ENCODE measurements at regions not wholly inside any gene's neighbourhood (a gene's known extent, or its start where the extent isn't known, plus 50 kb on each side); places are given as distances from the start of the nearest gene placed in this dataset.
A peak's percentile ranks its signal among the peaks of the same experiment; 100 is the strongest.

GRCh38 chr6:81105998-81106397 is 646.5 kb downstream of the TENT5A start:
- FAIRE-seq (no peak), DNase-seq (ENCODE audit: low read depth in 1 of 2, low spot score in 2 of 2) (no peak)
- Histone ChIP-seq H3K14ac (ENCODE audit: insufficient read length) (no peak overlapping the region), H3K27ac (ENCODE audit: low read depth, low read length) (no peak overlapping the region), H3K9me3 (ENCODE audit: insufficient read depth in 2 of 2, low read depth in 1 of 2, low read length in 1 of 2) (no peaks in the 10 kb centered on the region), H2BK120ac (replicated peaks; ENCODE audit: low read depth, low read length) (no peak overlapping the region), H4K8ac (ENCODE audit: extremely low read depth, insufficient read depth, low read length) (no peak overlapping the region), H4K20me1 (replicated peaks in 1 of 2; ENCODE audit: control insufficient read depth in 1 of 2, insufficient read depth in 2 of 2, low read length in 2 of 2) (no peaks in the 10 kb centered on the region), H2BK20ac (ENCODE audit: low read length) (no peak overlapping the region), H3K4me2 (ENCODE audit: insufficient read depth in 1 of 2, low read depth in 2 of 2, low read length in 2 of 2) (no peak overlapping the region), H3K27me3 (replicated peaks in 1 of 4; ENCODE audit: control insufficient read depth in 3 of 4, extremely low read depth in 1 of 4, insufficient read depth in 3 of 4, low read length in 3 of 4) (no peaks in the 10 kb centered on the region), H3K18ac (ENCODE audit: extremely low read depth, low read length) (no peak overlapping the region), H4K5ac (ENCODE audit: insufficient read length, low read depth, low read length) (no peak overlapping the region), H2BK5ac (ENCODE audit: low read depth, low read length) (no peak overlapping the region), H3K23me2 (ENCODE audit: low read depth, low read length) (no peaks in the 10 kb centered on the region), H2BK12ac (ENCODE audit: low read depth, low read length) (no peak overlapping the region), H3K9ac (replicated peaks in 1 of 4; ENCODE audit: extremely low read depth in 1 of 4, low read depth in 3 of 4, low read length in 3 of 4) (no peak overlapping the region), H2AFZ (ENCODE audit: low read length) (no peak overlapping the region), H3K4ac (replicated peaks; ENCODE audit: insufficient read length, low read depth, low read length) (no peak overlapping the region), H3K79me1 (ENCODE audit: low read depth, low read length) (no peaks in the 10 kb centered on the region), H2BK15ac (ENCODE audit: low read length) (no peak overlapping the region), H3K23ac (ENCODE audit: insufficient read length) (no peak overlapping the region), H3K79me2 (ENCODE audit: control insufficient read depth in 1 of 2, insufficient read depth in 2 of 2, low read length in 2 of 2) (no peaks in the 10 kb centered on the region), H3K36me3 (ENCODE audit: control insufficient read depth in 2 of 4, insufficient read depth in 4 of 4, low read length in 3 of 4) (no peaks in the 10 kb centered on the region), H3K4me3 (ENCODE audit: extremely low read depth in 1 of 4, insufficient read depth in 2 of 4, low read depth in 3 of 4, low read length in 4 of 4) (no peak overlapping the region), H3K56ac (replicated peaks; ENCODE audit: insufficient read length, low read depth, low read length) (no peak overlapping the region), H2AK5ac (ENCODE audit: low read depth, low read length) (no peak overlapping the region), H4K91ac (replicated peaks; ENCODE audit: insufficient read length, low read length) (no peak overlapping the region), H3K4me1 (replicated peaks in 1 of 4; ENCODE audit: control insufficient read depth in 3 of 4, insufficient read depth in 4 of 4, low read length in 3 of 4) (no peaks in the 10 kb centered on the region)
- 83% methylated on average over 1 of the region's 1 CpG; no CpG with 5 or more reads in 1 of the 2 experiments for WGBS, 2 experiments (ENCODE audit: extremely low coverage in 1 of 2, insufficient coverage in 1 of 2, insufficient read length in 1 of 2, insufficient replicate concordance in 2 of 2, low coverage in 1 of 2, low lambda C conversion rate in 2 of 2, missing lambda C conversion rate in 1 of 2)
- ChIA-PET CTCF (ENCODE audit: partially characterized antibody) (interaction anchor here (1.1 to 1.2 kb wide), 2 partner anchors 8 kb away, joined by 3 to 4 read pairs; no protein-coding TSS in a partner anchor), POLR2A (ENCODE audit: partially characterized antibody) (no interaction called here)
- TF ChIP-seq, protein P1, sequence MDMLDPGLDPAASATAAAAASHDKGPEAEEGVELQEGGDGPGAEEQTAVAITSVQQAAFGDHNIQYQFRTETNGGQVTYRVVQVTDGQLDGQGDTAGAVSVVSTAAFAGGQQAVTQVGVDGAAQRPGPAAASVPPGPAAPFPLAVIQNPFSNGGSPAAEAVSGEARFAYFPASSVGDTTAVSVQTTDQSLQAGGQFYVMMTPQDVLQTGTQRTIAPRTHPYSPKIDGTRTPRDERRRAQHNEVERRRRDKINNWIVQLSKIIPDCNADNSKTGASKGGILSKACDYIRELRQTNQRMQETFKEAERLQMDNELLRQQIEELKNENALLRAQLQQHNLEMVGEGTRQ (IDR thresholded peaks at IDR 0.05; ENCODE audit: low read length) = no peak
- TF ChIP-seq EP300 (IDR thresholded peaks at IDR 0.05; ENCODE audit: borderline replicate concordance in 1 of 2, low read depth in 2 of 2, low read length in 2 of 2) = no peak
- no peak for TF ChIP-seq HDAC6 (IDR thresholded peaks at IDR 0.05; ENCODE audit: low read depth, low read length)
- TF ChIP-seq CTCF (IDR thresholded peaks at IDR 0.05; ENCODE audit: control extremely low read depth in 1 of 3, insufficient read depth in 1 of 3, low read depth in 1 of 3, low read length in 3 of 3) = peak in 1 of 3 experiments; percentile 21; a peak in 1 of 4 replicates
- TF ChIP-seq RAD21 (IDR thresholded peaks at IDR 0.05 in 1 of 2, conservative IDR thresholded peaks at IDR 0.05 in 1 of 2; ENCODE audit: low read depth in 2 of 2, low read length in 2 of 2) = peak; percentile 41 to 45

All from H1 (cell line).